ENCODE measurements at regions not wholly inside any gene's neighbourhood (a gene's known extent, or its start where the extent isn't known, plus 50 kb on each side); places are given as distances from the start of the nearest gene placed in this dataset.

GRCh38 chr6:27138837-27139755 lies 108.4 kb upstream of the PRSS16 start:
- Histone ChIP-seq H3K4me3 (replicated peaks in 1 of 3; ENCODE audit: insufficient read depth in 1 of 3, low read depth in 2 of 3, low read length in 3 of 3) (no peak overlapping the region), H4K20me1 (ENCODE audit: insufficient read depth, low read length) (no peaks in the 10 kb centered on the region), H2AFZ (ENCODE audit: low read length) (no peak overlapping the region), H3K79me2 (ENCODE audit: insufficient read depth, low read length) (no peaks in the 10 kb centered on the region), H3K9me3 (ENCODE audit: low read length) (no peaks in the 10 kb centered on the region), H3K9ac (ENCODE audit: insufficient read depth, low read depth, low read length) (no peak overlapping the region), H3K4me2 (ENCODE audit: low read depth, low read length) (no peak overlapping the region), H3K4me1 (ENCODE audit: insufficient read depth, low read length) (peaks cover 21% of the 10 kb centered on the region), H3K27ac (ENCODE audit: extremely low read length, insufficient read depth, low read length) (no peak overlapping the region), H3K36me3 (replicated peaks in 1 of 2; ENCODE audit: control insufficient read depth in 1 of 2, insufficient read depth in 2 of 2, low read length in 2 of 2) (no peaks in the 10 kb centered on the region), H3K27me3 (ENCODE audit: control insufficient read depth in 1 of 2, insufficient read depth in 2 of 2, low read length in 2 of 2) (peaks cover 0 to under 1% of the 10 kb centered on the region in 2 experiments; a peak in 2 of 5 replicates)
- DNase-seq (ENCODE audit: low spot score) (no peak), FAIRE-seq (no peak), ATAC-seq (no peak)
- 92% methylated on average over 36 of the region's 36 CpGs for WGBS (ENCODE audit: low lambda C conversion rate)
- POLR2A ChIA-PET, result no interaction called here
- CTCF ChIA-PET (ENCODE audit: low intra/inter-chr PET ratio, low total read pairs), result no interaction called here
- no TSS peak for BruUV-seq (replicated peaks)
- intact Hi-C loops (cut with micrococcal nuclease; ENCODE audit: unreplicated experiment) (no loop called here), in situ Hi-C loops (cut with HindIII; ENCODE audit: extremely low pct_ligation_motif_present, low pct_unique_long_range_greater_than_20kb) (no loop called here)
- TF ChIP-seq ZBTB4 (CRISPR knock-in tag; IDR thresholded peaks at IDR 0.05; ENCODE audit: borderline replicate concordance), result 0 out of 2 replicates have a peak, but pooled peaks have one; percentile 13
- peak; percentile 17; the same call in 1 of the 2 replicates for TF ChIP-seq ZBTB33 (CRISPR knock-in tag; IDR thresholded peaks at IDR 0.05)
- peak; percentile 46 for TF ChIP-seq RBM39 (IDR thresholded peaks at IDR 0.05; ENCODE audit: low read depth, low read length, poor library complexity, severe bottlenecking)
- no peak for TF ChIP-seq TRIM22 (IDR thresholded peaks at IDR 0.05)

All from HepG2 (cell line).